ENCODE measurements at regions not wholly inside any gene's neighbourhood (a gene's known extent, or its start where the extent isn't known, plus 50 kb on each side); places are given as distances from the start of the nearest gene placed in this dataset.

DNA sequence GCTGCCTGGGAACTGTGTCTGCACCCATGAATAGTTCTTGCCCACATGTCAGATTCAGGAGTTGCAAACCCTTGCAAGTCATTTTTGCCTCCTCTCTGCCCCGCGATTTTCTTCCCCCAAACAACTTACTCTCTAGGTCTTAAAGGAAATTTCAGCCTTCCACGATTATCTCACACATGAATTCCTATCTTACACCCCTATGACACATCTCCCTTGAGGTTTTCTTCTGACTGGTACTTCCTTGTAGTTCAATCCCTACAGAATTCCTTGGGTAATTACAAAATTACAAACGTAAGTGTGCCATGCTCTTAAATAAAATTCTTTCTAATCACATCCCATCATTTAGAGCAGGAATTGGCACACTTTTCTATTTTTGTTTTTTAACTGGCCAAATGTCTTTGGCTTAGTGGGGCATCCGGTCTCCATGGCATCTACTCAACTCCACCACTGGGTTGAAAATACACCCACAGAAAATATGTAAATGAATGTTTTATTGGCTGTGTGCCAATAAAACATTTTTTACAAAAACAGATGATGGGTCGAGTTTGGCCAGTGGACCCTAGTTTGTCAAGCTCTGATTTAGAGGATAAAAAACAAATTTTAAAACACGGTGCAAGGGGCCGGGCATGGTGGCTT, 536.4 kb upstream of the AMELY start:
- H3K9ac ChIP-seq (ENCODE audit: extremely low read depth, low read length, poor library complexity, severe bottlenecking): no peak overlapping the region
- H3K4me1 Mint-ChIP-seq: no peaks in the 10 kb centered on the region
- no peak overlapping the region for H3K27ac ChIP-seq (ENCODE audit: low read depth, low read length)
- WGBS, 2 experiments (ENCODE audit: insufficient coverage in 1 of 2, insufficient read length in 1 of 2): 86 to 97% methylated on average over 1 to 7 of the region's 8 CpGs
- no peaks in the 10 kb centered on the region for H3K27me3 ChIP-seq (ENCODE audit: control insufficient read depth, insufficient read depth, low read length, poor library complexity, severe bottlenecking)
- H3K27ac Mint-ChIP-seq: no peak overlapping the region
- no peaks in the 10 kb centered on the region for H3K9me3 Mint-ChIP-seq
- H3K4me3 Mint-ChIP-seq: no peak overlapping the region
- H3K27me3 Mint-ChIP-seq (ENCODE audit: insufficient read depth): no peaks in the 10 kb centered on the region
- H3K4me1 ChIP-seq (ENCODE audit: control insufficient read depth, insufficient read depth, low read length): no peaks in the 10 kb centered on the region
- no peaks in the 10 kb centered on the region for H3K36me3 ChIP-seq (ENCODE audit: control insufficient read depth, insufficient read depth, low read length)
- DNase-seq: no peak
- TF ChIP-seq, protein P1, sequence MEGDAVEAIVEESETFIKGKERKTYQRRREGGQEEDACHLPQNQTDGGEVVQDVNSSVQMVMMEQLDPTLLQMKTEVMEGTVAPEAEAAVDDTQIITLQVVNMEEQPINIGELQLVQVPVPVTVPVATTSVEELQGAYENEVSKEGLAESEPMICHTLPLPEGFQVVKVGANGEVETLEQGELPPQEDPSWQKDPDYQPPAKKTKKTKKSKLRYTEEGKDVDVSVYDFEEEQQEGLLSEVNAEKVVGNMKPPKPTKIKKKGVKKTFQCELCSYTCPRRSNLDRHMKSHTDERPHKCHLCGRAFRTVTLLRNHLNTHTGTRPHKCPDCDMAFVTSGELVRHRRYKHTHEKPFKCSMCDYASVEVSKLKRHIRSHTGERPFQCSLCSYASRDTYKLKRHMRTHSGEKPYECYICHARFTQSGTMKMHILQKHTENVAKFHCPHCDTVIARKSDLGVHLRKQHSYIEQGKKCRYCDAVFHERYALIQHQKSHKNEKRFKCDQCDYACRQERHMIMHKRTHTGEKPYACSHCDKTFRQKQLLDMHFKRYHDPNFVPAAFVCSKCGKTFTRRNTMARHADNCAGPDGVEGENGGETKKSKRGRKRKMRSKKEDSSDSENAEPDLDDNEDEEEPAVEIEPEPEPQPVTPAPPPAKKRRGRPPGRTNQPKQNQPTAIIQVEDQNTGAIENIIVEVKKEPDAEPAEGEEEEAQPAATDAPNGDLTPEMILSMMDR (conservative IDR thresholded peaks at IDR 0.05): no peak
- no peak overlapping the region for H3K4me3 ChIP-seq (ENCODE audit: low read length)
- H3K9me3 ChIP-seq (ENCODE audit: control insufficient read depth, low read length): no peaks in the 10 kb centered on the region
- no peaks in the 10 kb centered on the region for H3K36me3 Mint-ChIP-seq (ENCODE audit: low read depth)

DNA sequence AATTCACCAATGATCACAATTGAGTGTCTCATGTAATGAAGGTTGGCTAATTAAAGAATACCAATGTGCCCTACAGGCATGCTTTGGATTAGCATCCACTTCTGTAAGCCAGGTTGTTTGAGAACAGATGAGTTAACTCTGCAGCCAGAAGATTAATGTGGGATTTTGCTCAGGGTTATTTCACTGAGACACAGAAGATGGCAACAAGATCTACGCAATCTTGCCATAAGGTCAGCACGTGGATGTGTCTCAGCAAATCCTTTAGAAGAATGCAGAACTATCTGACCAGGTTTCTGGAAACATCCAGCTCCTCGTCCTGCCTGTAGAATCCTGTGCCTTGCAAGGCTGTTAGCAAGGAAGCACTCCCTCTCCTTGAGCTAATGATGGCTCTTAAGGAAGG, 532.6 kb upstream of the AMELY start:
- no peaks in the 10 kb centered on the region for H3K27me3 Mint-ChIP-seq (ENCODE audit: insufficient read depth)
- TF ChIP-seq, protein P1 (conservative IDR thresholded peaks at IDR 0.05): no peak
- DNase-seq: no peak
- H3K4me3 Mint-ChIP-seq: no peak overlapping the region
- H3K27ac Mint-ChIP-seq: no peak overlapping the region
- Histone ChIP-seq H3K9me3 (ENCODE audit: control insufficient read depth, low read length) (no peaks in the 10 kb centered on the region), H3K4me3 (ENCODE audit: low read length) (no peak overlapping the region), H3K4me1 (ENCODE audit: control insufficient read depth, insufficient read depth, low read length) (no peaks in the 10 kb centered on the region), H3K36me3 (ENCODE audit: control insufficient read depth, insufficient read depth, low read length) (no peaks in the 10 kb centered on the region), H3K27me3 (ENCODE audit: control insufficient read depth, insufficient read depth, low read length, poor library complexity, severe bottlenecking) (no peaks in the 10 kb centered on the region), H3K9ac (ENCODE audit: extremely low read depth, low read length, poor library complexity, severe bottlenecking) (no peak overlapping the region), H3K27ac (ENCODE audit: low read depth, low read length) (no peak overlapping the region)
- H3K4me1 Mint-ChIP-seq: no peaks in the 10 kb centered on the region
- H3K9me3 Mint-ChIP-seq: no peaks in the 10 kb centered on the region
- H3K36me3 Mint-ChIP-seq (ENCODE audit: low read depth): no peaks in the 10 kb centered on the region
- 90 to 100% methylated on average over 1 to 2 of the region's 3 CpGs for WGBS, 2 experiments (ENCODE audit: insufficient coverage in 1 of 2, insufficient read length in 1 of 2)

DNA sequence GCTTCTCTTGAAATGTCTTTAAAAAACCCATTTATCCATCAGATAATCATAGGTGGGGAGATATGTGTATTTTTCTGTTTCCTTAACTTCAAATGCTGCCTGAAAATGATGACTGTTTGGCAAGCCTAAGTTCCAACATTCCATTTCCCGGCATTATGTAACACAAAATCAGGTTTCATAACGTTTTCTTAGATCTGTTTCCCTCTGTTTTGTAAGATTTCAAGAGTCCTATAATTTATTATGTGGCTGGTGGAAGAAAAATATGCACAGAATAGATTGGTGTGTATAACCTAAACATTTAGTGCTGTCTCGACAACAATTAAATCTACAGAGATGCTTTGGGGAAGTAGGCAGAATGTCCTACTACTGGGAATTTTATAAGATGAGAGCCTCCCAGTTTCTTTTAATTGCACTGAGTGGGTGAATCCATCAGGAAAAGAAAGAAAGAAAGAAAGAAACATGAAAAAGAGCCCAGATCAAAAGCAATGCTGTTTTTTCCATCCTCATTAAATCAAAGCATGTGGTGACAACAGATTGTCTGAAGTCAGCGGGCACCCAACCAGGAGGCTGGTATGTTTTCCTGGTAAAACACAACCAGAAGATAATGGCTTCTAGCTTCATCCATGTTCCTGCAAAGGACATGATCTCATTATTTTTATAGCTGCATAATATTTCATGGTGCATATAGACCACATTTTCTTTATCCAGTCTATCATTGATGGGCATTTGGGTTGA, 529.4 kb upstream of the AMELY start:
- Mint-ChIP-seq H3K4me3 (no peak overlapping the region), H3K36me3 (ENCODE audit: low read depth) (no peaks in the 10 kb centered on the region), H3K4me1 (no peaks in the 10 kb centered on the region), H3K27ac (no peak overlapping the region), H3K27me3 (ENCODE audit: insufficient read depth) (no peaks in the 10 kb centered on the region), H3K9me3 (no peaks in the 10 kb centered on the region)
- H3K27ac ChIP-seq (ENCODE audit: low read depth, low read length): no peak overlapping the region
- WGBS, 2 experiments (ENCODE audit: insufficient coverage in 1 of 2, insufficient read length in 1 of 2): 60 to 89% methylated on average over 1 to 4 of the region's 4 CpGs
- no peaks in the 10 kb centered on the region for H3K27me3 ChIP-seq (ENCODE audit: control insufficient read depth, insufficient read depth, low read length, poor library complexity, severe bottlenecking)
- no peaks in the 10 kb centered on the region for H3K4me1 ChIP-seq (ENCODE audit: control insufficient read depth, insufficient read depth, low read length)
- H3K4me3 ChIP-seq (ENCODE audit: low read length): no peak overlapping the region
- no peaks in the 10 kb centered on the region for H3K9me3 ChIP-seq (ENCODE audit: control insufficient read depth, low read length)
- H3K9ac ChIP-seq (ENCODE audit: extremely low read depth, low read length, poor library complexity, severe bottlenecking): no peak overlapping the region
- no peaks in the 10 kb centered on the region for H3K36me3 ChIP-seq (ENCODE audit: control insufficient read depth, insufficient read depth, low read length)
- no peak for DNase-seq
- TF ChIP-seq, protein P1 (conservative IDR thresholded peaks at IDR 0.05): no peak
